NCI-H345 treated with DMSO at 0.1 percent for 48 hours (cell line): ENCODE measurements at regions not wholly inside any gene's neighbourhood (a gene's known extent, or its start where the extent isn't known, plus 50 kb on each side); places are given as distances from the start of the nearest gene placed in this dataset.
"Not testable (repeated sequence)": the region's sequence is repeated elsewhere in the genome, so short reads cannot be mapped to it uniquely, and the experiment has no call there.

ENCODE experiments used
- DNase-seq: peaks from one replicate; lab custom pipeline; 2025; ENCODE audit not compliant: unreplicated experiment; lab: John Stamatoyannopoulos, UW

DNA sequence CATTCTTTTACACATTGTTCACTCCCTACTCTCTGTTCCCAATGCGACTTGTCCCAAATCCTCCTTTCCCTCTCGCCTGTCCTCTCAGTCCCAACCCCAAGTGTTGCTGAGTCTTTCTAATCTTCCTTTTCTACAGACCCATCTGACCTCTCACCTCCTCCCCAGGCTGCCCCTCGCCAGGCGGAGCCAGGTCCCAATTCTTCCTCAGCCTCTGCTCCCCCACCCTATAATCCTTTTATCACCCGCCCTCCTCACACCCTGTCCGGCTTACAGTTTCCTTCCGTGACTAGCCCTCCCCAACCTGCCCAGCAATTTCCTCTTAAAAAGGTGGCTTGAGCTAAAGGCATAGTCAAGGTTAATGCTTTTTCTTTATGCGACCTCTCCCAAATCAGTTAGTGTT, 373.4 kb downstream of the RND3 start:
- DNase-seq, result not testable (repeated sequence)

GRCh38 chr2:150110548-150110947, 376.9 kb downstream of the RND3 start:
- DNase-seq, result no peak

DNA sequence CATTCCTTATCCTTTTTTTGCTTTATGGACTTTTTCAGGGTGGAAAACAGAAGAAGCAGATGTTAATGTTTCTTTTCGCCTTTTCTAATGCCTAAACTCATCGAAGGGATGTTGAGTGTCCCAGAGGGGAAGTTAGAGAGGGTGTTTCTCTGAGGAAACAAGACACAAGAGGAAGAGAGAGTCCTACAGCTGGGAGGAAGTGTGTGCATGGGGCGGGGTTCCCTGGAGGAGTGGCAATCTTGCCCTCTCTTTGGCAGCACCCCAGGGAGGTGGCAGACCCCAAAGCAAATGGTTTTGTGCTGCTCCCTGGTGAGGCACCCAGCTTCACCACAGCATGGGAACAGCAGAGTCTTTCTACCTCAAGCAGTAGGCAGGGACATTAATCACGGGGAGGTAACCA, 377.6 kb downstream of the RND3 start:
- DNase-seq, result no peak

DNA sequence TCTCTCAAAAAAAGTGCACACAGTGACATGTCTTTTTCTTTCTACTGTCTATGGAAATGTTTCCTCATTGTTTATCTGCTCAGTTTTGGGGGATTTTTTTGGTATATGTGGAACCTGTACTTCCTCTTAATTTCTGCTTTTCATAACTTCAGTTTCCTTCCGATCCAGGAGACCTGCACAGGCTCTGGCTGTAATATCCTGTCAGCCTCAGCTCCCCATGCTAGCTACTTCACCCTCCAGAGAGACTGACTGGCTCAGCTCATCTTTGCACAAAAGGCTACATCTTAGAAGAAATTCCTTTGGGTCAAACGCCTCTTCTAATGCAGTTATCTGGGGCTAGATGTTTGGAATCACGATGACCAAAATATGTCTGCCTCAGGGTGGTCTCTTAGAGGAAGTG, 378.4 kb downstream of the RND3 start:
- DNase-seq, result no peak

DNA sequence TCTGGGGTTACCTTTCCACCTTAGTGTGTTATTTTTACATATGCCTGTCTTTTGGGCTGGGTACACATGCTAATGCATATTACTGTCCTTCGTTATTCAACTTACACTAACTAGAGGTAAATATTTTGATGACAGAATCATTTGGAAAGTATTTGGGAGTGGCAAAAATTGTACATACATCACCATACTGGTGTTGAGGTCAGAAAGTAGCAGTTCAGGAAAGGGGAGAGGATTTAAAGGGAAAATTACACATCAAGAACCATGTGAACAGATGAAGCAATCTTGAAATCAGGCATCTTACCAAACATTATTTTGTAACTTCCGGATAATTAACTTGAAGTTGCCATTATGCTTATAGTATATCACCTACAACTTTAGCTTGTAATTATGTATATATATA, 379.7 kb downstream of the RND3 start:
- no peak for DNase-seq

DNA sequence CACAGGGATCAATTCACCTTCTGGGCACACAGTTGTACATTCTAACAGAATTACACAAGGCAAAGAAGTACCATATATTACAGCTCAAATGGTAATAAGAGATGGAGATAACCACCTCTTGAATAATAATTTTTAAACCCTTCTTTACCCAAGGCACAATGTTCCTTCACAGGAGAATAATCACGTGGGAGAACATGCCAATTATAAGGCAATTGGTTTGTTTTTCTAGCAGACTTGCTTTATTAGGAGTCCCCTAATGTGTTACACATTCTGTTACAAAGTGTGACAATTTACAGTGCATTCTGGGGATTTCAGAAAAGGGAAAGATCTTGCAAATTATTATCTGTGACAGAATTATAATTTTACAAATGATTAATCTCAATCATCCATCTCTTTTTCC, 380.3 kb downstream of the RND3 start:
- no peak for DNase-seq

- DNase-seq, result no peak
Measured at GRCh38 chr2:150101947-150102346, 385.5 kb downstream of the RND3 start.

DNA sequence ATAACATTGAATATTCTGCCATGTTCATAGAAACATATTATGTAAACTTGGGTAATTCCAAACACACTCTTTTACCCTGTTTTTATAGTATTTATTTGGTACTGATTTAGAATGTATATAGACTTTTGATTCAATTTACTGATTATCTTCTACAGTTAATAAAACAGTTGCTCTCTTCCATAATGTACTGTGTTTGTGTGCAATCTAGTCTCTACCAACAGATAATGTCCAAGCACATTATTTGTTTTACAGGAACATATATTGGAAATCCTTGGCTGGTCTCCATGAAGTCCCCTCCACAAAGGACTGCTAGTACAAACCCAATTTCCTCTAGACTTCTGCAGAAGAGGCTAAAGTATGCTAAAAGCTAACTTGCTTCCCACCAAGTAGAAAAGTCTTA, 386.6 kb downstream of the RND3 start:
- DNase-seq, result no peak

GRCh38 chr2:150100336-150100735, 387.1 kb downstream of the RND3 start:
- no peak for DNase-seq

DNA sequence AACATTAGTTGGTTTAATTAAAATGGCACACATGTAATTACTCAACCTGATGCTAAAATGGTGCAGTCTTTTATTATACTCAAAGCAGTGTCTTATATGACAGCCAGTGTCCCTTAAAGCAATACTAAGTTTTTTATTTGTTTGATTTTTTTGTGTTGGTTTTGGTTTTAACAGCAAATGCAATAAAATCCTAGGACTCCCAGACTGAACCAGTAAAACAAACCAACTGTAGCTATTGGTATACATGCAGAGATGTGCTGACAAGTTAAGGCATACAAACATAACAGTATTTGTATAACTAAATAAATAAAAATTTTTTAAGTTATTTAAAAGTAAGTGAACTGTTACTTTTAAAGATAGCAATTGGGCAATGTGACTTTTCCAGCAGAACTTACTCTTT, 387.7 kb downstream of the RND3 start:
- DNase-seq, result no peak

DNA sequence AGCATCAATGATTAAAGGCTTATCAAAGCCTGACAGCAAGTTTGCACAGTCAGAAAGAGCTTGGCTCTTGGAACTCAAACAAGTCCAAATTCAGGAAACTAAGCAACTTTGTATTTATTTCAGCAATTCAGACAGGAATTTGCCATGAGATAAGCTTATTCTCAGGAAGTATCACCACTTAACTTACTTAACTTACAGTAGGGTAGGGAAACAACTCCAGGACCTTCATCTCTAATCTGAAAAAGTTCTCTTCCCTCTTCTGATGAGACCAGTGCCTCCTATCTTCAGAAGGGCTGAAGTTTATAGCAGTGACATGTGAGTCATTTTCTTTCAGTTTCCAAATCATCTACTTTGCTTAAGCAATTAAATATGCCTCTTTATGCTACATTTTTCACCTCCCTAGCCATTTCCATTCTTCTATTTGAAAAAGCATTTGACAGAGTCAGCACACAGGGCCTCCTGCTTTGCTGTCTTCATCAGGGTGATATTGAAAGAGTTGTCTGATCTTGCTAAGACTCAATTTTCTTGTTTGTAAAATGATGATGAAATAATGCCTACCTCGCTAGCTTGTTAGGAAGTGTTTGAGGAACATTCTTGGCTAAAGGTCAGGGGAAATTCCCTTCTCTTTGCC, 389.5 kb downstream of the RND3 start:
- no peak for DNase-seq

- DNase-seq, result no peak
Measured at GRCh38 chr2:150097402-150097801, 390.1 kb downstream of the RND3 start.

DNA sequence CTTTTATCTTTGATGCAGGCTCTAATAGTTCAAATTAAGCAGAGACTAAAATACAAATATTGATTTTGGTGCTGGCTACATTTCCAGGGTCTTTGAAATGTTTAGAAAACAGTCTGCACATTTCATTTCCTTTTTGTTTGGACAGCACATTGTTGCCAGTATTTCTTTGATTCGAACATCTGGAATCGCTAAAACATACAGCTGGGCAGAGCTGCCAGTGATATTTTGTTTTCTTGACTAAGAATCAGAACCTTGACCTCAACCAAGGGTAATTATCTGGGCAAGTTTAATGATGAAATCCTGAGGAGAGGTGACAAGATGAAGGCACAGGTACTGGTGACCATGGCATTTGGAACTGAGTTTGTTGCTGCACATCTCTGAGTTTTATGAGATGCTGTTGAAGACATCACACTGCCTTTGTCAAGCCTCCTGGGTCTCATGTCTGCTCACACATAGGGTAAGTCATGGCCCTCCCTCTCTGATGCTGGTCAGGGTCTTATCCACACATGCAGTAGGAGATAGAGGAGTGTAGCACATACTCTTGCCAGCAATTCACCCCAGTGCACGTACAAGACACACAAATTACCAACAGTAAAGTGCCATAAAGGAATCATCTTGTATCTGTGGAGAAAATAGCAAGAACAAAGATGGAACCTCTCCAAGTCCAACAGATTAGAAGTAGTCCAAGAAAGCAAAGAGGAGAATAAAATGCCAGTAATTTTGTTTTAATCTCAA, 391.9 kb downstream of the RND3 start:
- no peak for DNase-seq

DNA sequence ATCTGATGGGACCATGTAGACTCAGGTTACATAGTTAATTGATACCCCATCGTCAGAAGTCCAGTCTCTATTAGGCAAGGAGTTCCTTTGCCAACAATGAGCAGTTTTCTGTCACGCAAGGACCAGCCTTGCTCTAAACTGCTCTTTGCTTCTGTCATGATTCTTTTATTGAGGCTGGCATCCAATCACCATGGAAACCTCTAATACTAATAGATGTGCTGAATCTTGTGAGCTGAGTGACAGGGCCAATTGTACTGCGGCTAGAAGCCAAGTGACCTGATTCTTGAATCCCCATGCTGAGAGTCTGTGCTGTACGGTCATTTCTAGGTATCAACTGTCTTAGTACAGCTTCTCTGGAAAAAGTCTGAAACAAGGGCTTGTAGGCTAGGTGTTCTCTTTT, 395.6 kb downstream of the RND3 start:
- no peak for DNase-seq

DNA sequence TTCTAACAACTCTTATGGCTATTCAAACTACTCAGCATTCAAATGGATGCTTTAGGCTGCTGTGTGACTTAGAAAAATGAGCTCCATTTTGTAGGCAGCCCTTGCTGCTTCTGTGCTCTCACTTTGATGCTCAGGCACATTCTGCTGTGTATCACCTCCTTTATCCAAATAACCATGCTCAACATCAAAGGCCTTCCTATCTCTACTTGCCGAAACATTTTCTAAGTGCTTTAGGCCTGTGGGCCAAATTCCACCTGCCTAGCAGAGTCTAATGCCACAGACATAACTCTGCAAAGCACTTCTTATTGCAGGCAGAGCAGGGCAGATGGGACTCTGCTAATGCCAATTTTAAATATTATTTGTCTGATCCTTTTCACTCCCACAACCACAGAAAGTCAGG, 397.4 kb downstream of the RND3 start:
- no peak for DNase-seq

DNA sequence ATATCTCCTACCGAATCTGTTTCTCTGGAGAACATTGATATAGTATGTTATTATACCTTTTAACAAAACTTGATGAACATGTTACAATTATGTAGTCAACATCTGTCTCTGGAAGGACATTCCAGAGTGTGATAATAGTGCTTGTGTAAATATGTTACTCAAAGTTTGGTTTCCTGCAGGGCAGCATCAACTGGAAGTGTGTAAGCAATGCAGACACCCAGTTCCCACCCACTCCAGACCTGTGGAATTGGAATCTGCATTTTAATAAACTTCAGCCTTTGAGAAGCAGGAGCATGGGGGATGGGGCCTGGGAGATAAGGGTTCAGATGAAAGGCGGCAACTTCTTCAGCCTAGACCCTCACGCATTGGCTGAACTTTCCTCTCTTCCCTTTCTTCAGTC, 398.9 kb downstream of the RND3 start:
- no peak for DNase-seq

GRCh38 chr2:150085478-150085877, 402.0 kb downstream of the RND3 start:
- DNase-seq, result no peak

GRCh38 chr2:150081775-150082481, 405.5 kb downstream of the RND3 start:
- no peak for DNase-seq

DNA sequence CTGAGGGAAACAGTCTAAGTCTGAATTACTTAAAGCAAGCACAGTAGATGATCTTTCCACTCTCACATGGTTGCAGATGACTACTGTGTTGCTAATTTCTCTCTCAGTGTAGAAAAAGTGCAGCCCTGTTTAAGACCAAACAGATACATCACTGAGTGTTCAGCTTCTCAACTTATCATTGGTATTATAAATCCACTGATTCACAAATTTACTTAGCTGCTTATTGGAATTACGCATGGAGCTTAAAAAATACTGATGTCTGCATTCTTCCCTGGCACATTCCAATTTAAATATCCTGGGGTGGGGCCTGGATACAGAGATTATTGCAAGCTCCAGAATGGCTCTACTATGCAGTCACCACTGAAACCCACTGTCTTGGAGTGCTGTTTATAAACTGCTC, 411.2 kb downstream of the RND3 start:
- DNase-seq, result no peak

DNA sequence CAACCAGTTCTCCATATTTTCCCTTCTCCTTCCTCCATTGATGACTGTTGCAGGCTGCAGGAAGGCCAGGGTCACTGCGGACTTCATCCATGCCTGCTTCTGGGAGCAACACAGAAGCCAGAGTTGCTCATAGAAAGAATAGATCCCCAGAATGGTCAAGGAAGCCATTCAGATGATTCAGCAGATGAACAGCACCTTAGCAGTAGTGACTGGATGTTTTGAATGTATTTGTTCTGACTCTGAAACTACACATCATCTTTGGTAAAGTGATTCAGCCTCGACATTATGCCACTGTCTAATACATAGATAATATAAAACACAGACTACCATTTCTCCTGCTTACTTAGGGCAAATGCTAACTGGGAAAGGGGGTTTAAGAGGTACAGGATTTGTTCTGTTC, 411.6 kb downstream of the RND3 start:
- no peak for DNase-seq

DNA sequence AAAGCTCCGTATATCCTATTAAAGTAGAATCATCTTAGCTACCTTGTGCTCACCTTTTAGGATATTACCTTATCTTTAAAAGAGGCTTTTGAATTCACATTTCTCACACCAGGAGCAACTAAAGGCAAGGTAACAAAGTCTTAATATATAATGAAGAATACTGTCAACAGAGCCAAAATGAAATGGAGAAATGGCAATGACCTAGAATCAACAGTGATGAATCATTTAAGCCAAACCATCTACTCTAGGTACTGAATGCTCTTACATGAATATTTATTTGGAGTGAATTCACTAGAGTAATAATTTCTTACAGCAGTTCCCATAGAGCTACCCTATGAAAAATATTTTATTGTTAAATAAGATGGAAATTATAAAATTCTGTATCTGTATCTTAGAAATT, 421.0 kb downstream of the RND3 start:
- DNase-seq, result no peak

DNA sequence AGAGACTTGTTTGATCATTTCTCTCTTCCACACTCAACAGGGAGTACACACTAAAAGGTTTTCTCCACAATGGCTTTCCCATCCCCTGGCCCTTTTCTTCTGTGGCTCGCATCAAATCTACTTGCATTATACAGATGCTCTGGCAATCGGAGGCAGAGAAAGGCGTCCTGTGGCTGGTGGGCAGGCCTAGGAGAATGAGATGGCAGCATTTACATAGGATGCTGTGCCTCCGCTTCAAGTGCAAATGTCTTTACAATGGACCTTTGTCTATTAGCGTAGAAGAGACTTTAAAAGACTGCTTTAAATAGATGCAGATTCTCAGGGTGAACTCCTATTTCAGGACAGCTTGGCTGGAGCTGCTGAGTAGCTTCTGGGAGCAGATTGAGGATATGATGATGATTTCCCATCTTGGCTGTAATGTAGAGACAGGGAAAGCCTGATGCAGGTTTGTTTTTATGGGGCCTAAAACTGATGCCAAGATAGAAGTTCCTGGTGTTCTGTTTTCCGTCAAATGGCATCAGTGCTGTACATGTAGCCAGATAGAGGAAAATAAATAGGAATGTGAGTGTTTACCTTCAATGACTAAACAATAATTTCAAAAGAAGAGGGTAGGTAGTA, 423.4 kb downstream of the RND3 start:
- no peak for DNase-seq
